ENCODE measurements at regions not wholly inside any gene's neighbourhood (a gene's known extent, or its start where the extent isn't known, plus 50 kb on each side); places are given as distances from the start of the nearest gene placed in this dataset.

DNA sequence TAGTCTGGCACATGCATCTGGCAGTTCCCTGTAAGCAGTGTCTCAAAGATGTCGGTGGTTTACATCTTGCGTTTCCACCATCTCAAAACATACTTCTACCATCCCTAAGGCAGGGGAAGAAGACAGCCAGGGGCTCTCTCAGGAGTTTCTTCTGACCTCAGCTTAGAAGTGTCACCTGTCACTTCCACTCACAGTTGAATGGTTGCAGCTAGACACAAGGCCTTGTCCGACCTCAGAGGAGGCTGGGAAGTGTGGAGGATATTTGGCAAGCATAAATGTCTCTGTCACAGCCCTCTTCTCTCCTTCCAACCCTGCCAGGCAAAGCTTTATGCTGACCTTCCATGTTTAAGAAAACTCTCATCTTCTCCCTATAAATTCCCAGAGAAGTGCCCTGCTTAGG, 193.3 kb downstream of the HERPUD2 start:
- no peak overlapping the region for H2AFZ ChIP-seq (ENCODE audit: low read depth, low read length)
- H3K27ac ChIP-seq (ENCODE audit: low read length) = no peak overlapping the region
- no peak for DNase-seq
- H3K4me2 ChIP-seq (ENCODE audit: insufficient read depth, low read length) = no peak overlapping the region
- H3K4me3 ChIP-seq (ENCODE audit: low read depth in 1 of 2, low read length in 2 of 2) = no peak overlapping the region
- no peak for ATAC-seq (ENCODE audit: insufficient read depth, low read depth)
- H3K9me3 ChIP-seq (ENCODE audit: insufficient read depth, low read length, severe bottlenecking) = no peaks in the 10 kb centered on the region
- no peak for TF ChIP-seq EZH2 (IDR thresholded peaks at IDR 0.05; ENCODE audit: borderline replicate concordance, low read depth, low read length, severe bottlenecking)
- TF ChIP-seq, protein P1, sequence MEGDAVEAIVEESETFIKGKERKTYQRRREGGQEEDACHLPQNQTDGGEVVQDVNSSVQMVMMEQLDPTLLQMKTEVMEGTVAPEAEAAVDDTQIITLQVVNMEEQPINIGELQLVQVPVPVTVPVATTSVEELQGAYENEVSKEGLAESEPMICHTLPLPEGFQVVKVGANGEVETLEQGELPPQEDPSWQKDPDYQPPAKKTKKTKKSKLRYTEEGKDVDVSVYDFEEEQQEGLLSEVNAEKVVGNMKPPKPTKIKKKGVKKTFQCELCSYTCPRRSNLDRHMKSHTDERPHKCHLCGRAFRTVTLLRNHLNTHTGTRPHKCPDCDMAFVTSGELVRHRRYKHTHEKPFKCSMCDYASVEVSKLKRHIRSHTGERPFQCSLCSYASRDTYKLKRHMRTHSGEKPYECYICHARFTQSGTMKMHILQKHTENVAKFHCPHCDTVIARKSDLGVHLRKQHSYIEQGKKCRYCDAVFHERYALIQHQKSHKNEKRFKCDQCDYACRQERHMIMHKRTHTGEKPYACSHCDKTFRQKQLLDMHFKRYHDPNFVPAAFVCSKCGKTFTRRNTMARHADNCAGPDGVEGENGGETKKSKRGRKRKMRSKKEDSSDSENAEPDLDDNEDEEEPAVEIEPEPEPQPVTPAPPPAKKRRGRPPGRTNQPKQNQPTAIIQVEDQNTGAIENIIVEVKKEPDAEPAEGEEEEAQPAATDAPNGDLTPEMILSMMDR (IDR thresholded peaks at IDR 0.05; ENCODE audit: borderline replicate concordance, extremely low read depth, low read length, poor library complexity, severe bottlenecking) = no peak
- no peaks in the 10 kb centered on the region for H3K4me1 ChIP-seq (ENCODE audit: insufficient read depth, low read length)
- no peaks in the 10 kb centered on the region for H4K20me1 ChIP-seq (ENCODE audit: insufficient read depth, low read length)
- H3K36me3 ChIP-seq (ENCODE audit: insufficient read depth, low read length) = no peaks in the 10 kb centered on the region
- H3K9ac ChIP-seq (ENCODE audit: low read depth, low read length) = no peak overlapping the region
- H3K79me2 ChIP-seq (ENCODE audit: insufficient read depth, low read length) = no peaks in the 10 kb centered on the region
- peaks cover 24% of the 10 kb centered on the region for H3K27me3 ChIP-seq (ENCODE audit: insufficient read depth, low read length, poor library complexity)

DNA sequence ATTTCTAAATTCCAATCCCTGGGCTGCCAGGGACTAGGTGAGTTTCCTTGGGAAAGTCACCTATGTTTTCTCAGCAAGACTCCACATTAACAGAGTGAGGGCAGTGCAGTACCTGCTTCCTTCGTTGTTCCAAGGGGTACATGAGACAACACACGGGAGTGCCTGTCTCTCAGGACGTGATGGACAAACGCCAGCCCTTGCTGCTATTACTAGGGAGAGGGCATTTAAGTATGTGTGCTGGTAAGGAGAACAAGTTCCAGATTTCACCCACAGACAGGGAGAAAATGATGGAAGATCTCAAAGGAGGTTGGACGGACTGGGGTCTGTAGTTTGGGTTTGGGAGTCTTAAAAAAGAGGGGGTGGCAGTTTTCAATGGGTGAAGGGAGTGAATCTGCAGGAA, 195.7 kb downstream of the HERPUD2 start:
- H3K9me3 ChIP-seq (ENCODE audit: insufficient read depth, low read length, severe bottlenecking) = no peaks in the 10 kb centered on the region
- no peaks in the 10 kb centered on the region for H3K36me3 ChIP-seq (ENCODE audit: insufficient read depth, low read length)
- H3K4me3 ChIP-seq (ENCODE audit: low read depth in 1 of 2, low read length in 2 of 2) = no peak overlapping the region
- H4K20me1 ChIP-seq (ENCODE audit: insufficient read depth, low read length) = no peaks in the 10 kb centered on the region
- H2AFZ ChIP-seq (ENCODE audit: low read depth, low read length) = no peak overlapping the region
- no peaks in the 10 kb centered on the region for H3K79me2 ChIP-seq (ENCODE audit: insufficient read depth, low read length)
- DNase-seq = no peak
- no peak overlapping the region for H3K9ac ChIP-seq (ENCODE audit: low read depth, low read length)
- H3K4me1 ChIP-seq (ENCODE audit: insufficient read depth, low read length) = no peaks in the 10 kb centered on the region
- ATAC-seq (ENCODE audit: insufficient read depth, low read depth) = no peak
- peaks cover 18% of the 10 kb centered on the region for H3K27me3 ChIP-seq (ENCODE audit: insufficient read depth, low read length, poor library complexity)
- TF ChIP-seq, protein P1 (IDR thresholded peaks at IDR 0.05; ENCODE audit: borderline replicate concordance, extremely low read depth, low read length, poor library complexity, severe bottlenecking) = no peak
- no peak for TF ChIP-seq EZH2 (IDR thresholded peaks at IDR 0.05; ENCODE audit: borderline replicate concordance, low read depth, low read length, severe bottlenecking)
- H3K27ac ChIP-seq (ENCODE audit: low read length) = no peak overlapping the region
- no peak overlapping the region for H3K4me2 ChIP-seq (ENCODE audit: insufficient read depth, low read length)

DNA sequence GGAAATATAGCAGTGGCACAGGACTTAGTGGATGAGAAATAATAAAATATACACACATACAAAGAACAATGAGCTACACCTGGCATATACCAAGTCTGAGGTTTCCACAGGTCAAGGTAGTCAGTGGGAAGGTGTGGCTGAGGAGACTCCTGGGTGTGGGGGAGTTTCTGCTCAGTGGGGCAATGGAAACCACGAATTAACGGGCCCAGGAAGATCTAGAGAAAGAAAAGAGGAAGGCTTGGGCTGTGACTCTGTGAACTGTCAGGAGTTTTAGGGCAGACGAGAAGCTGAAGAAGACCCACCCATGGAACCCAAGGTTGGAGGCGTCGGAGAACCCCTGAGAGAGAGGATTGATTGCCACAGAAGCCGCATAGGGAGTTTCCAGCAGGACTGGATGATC, 196.5 kb downstream of the HERPUD2 start:
- H3K9me3 ChIP-seq (ENCODE audit: insufficient read depth, low read length, severe bottlenecking) = no peaks in the 10 kb centered on the region
- DNase-seq = no peak
- H3K4me3 ChIP-seq (ENCODE audit: low read depth in 1 of 2, low read length in 2 of 2) = no peak overlapping the region
- no peak overlapping the region for H3K4me2 ChIP-seq (ENCODE audit: insufficient read depth, low read length)
- H3K27ac ChIP-seq (ENCODE audit: low read length) = no peak overlapping the region
- H3K9ac ChIP-seq (ENCODE audit: low read depth, low read length) = no peak overlapping the region
- H2AFZ ChIP-seq (ENCODE audit: low read depth, low read length) = no peak overlapping the region
- H3K27me3 ChIP-seq (ENCODE audit: insufficient read depth, low read length, poor library complexity) = peaks cover 14% of the 10 kb centered on the region
- TF ChIP-seq, protein P1 (IDR thresholded peaks at IDR 0.05; ENCODE audit: borderline replicate concordance, extremely low read depth, low read length, poor library complexity, severe bottlenecking) = no peak
- no peak for TF ChIP-seq EZH2 (IDR thresholded peaks at IDR 0.05; ENCODE audit: borderline replicate concordance, low read depth, low read length, severe bottlenecking)
- H4K20me1 ChIP-seq (ENCODE audit: insufficient read depth, low read length) = no peaks in the 10 kb centered on the region
- no peaks in the 10 kb centered on the region for H3K36me3 ChIP-seq (ENCODE audit: insufficient read depth, low read length)
- H3K79me2 ChIP-seq (ENCODE audit: insufficient read depth, low read length) = no peaks in the 10 kb centered on the region
- ATAC-seq (ENCODE audit: insufficient read depth, low read depth) = no peak
- no peaks in the 10 kb centered on the region for H3K4me1 ChIP-seq (ENCODE audit: insufficient read depth, low read length)

DNA sequence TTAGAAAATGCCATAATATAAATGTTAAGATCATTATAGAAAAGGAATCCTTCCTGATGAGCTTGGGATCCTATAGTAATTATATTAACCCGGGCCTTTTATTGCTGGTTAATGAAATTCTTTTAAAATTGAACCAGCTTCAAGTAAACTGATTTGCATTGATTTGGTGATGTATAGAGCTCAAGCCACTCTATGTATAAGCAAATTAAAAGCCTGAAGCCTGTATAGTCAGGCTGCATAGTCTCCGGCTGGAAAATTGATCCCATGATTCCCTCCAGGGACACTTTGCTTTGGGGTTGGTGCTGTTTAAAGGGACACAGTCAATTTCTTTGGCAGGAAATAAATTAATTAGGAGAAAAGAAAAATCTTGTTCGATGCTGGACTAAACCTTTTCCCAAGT, 199.1 kb downstream of the HERPUD2 start:
- Histone ChIP-seq H3K27ac (ENCODE audit: low read length) (no peak overlapping the region), H3K4me3 (ENCODE audit: low read depth in 1 of 2, low read length in 2 of 2) (no peak overlapping the region), H3K4me1 (ENCODE audit: insufficient read depth, low read length) (no peaks in the 10 kb centered on the region), H3K27me3 (ENCODE audit: insufficient read depth, low read length, poor library complexity) (peaks cover 12% of the 10 kb centered on the region), H2AFZ (ENCODE audit: low read depth, low read length) (no peak overlapping the region), H3K79me2 (ENCODE audit: insufficient read depth, low read length) (no peaks in the 10 kb centered on the region), H3K9ac (ENCODE audit: low read depth, low read length) (no peak overlapping the region), H4K20me1 (ENCODE audit: insufficient read depth, low read length) (no peaks in the 10 kb centered on the region), H3K4me2 (ENCODE audit: insufficient read depth, low read length) (no peak overlapping the region), H3K36me3 (ENCODE audit: insufficient read depth, low read length) (no peaks in the 10 kb centered on the region), H3K9me3 (ENCODE audit: insufficient read depth, low read length, severe bottlenecking) (no peaks in the 10 kb centered on the region)
- DNase-seq (no peak), ATAC-seq (ENCODE audit: insufficient read depth, low read depth) (no peak)
- TF ChIP-seq, protein P1 (IDR thresholded peaks at IDR 0.05; ENCODE audit: borderline replicate concordance, extremely low read depth, low read length, poor library complexity, severe bottlenecking) = no peak
- no peak for TF ChIP-seq EZH2 (IDR thresholded peaks at IDR 0.05; ENCODE audit: borderline replicate concordance, low read depth, low read length, severe bottlenecking)

All from DND-41 (cell line).